ENCODE measurements at regions not wholly inside any gene's neighbourhood (a gene's known extent, or its start where the extent isn't known, plus 50 kb on each side); places are given as distances from the start of the nearest gene placed in this dataset.

- ChIA-PET POLR2A (no interaction called here), CTCF (ENCODE audit: low intra/inter-chr PET ratio, low total read pairs) (no interaction called here)
- no peak for FAIRE-seq
- 0% methylated on average over 3 of the region's 3 CpGs for WGBS (ENCODE audit: low lambda C conversion rate)
- Histone ChIP-seq H3K27ac (ENCODE audit: extremely low read length, insufficient read depth, low read length) (no peak overlapping the region), H3K4me1 (ENCODE audit: insufficient read depth, low read length) (no peaks in the 10 kb centered on the region), H3K4me2 (ENCODE audit: low read depth, low read length) (no peak overlapping the region), H3K27me3 (ENCODE audit: control insufficient read depth in 1 of 2, insufficient read depth in 2 of 2, low read length in 2 of 2) (no peaks in the 10 kb centered on the region), H3K9me3 (ENCODE audit: low read length) (no peaks in the 10 kb centered on the region), H3K36me3 (replicated peaks in 1 of 2; ENCODE audit: control insufficient read depth in 1 of 2, insufficient read depth in 2 of 2, low read length in 2 of 2) (no peaks in the 10 kb centered on the region), H3K9ac (ENCODE audit: insufficient read depth, low read depth, low read length) (no peak overlapping the region), H2AFZ (ENCODE audit: low read length) (no peak overlapping the region), H3K79me2 (ENCODE audit: insufficient read depth, low read length) (no peaks in the 10 kb centered on the region), H3K4me3 (replicated peaks in 1 of 3; ENCODE audit: insufficient read depth in 1 of 3, low read depth in 2 of 3, low read length in 3 of 3) (no peak overlapping the region), H4K20me1 (ENCODE audit: insufficient read depth, low read length) (no peaks in the 10 kb centered on the region)
- DNase-seq (ENCODE audit: low spot score): no peak
- intact Hi-C loops (cut with micrococcal nuclease; ENCODE audit: unreplicated experiment) (no loop called here), in situ Hi-C loops (cut with HindIII; ENCODE audit: extremely low pct_ligation_motif_present, low pct_unique_long_range_greater_than_20kb) (no loop called here)
- no peak for ATAC-seq
- no peak for TF ChIP-seq PHF5A (CRISPR knock-in tag; IDR thresholded peaks at IDR 0.05; ENCODE audit: low read depth, unreplicated experiment)
- no peak for TF ChIP-seq PTBP1 (IDR thresholded peaks at IDR 0.05; ENCODE audit: low read depth, low read length, poor library complexity, severe bottlenecking)
- TF ChIP-seq PATZ1 (CRISPR knock-in tag; IDR thresholded peaks at IDR 0.05): no peak
- no peak for TF ChIP-seq IKZF1 (IDR thresholded peaks at IDR 0.05)
- no peak for TF ChIP-seq ZBTB10 (CRISPR knock-in tag; IDR thresholded peaks at IDR 0.05; ENCODE audit: borderline replicate concordance)
- no peak for TF ChIP-seq ZNF678 (CRISPR knock-in tag; IDR thresholded peaks at IDR 0.05)
- TF ChIP-seq CC2D1A (CRISPR knock-in tag; IDR thresholded peaks at IDR 0.05): no peak
- no peak for TF ChIP-seq HNRNPUL1 (IDR thresholded peaks at IDR 0.05; ENCODE audit: low read depth, low read length)
- no peak for TF ChIP-seq E2F1 (CRISPR knock-in tag; IDR thresholded peaks at IDR 0.05)
- no peak for TF ChIP-seq ZNF296 (CRISPR knock-in tag; conservative IDR thresholded peaks at IDR 0.05)
- no peak for TF ChIP-seq BRF2 (CRISPR knock-in tag; IDR thresholded peaks at IDR 0.05)
- TF ChIP-seq ATF3 (CRISPR knock-in tag; IDR thresholded peaks at IDR 0.05): no peak
- no peak for TF ChIP-seq ZNF563 (CRISPR knock-in tag; IDR thresholded peaks at IDR 0.05)
- TF ChIP-seq ZNF775 (CRISPR knock-in tag; IDR thresholded peaks at IDR 0.05; ENCODE audit: borderline replicate concordance): no peak
- TF ChIP-seq IKZF5 (CRISPR knock-in tag; IDR thresholded peaks at IDR 0.05): no peak
- BruUV-seq (replicated peaks): no TSS peak
Measured at GRCh38 chrX:35507701-35508100, 290.4 kb upstream of the MAGEB16 start.

Data from HepG2 (cell line).